Body of pancreas (tissue), 4 donors: ENCODE measurements at regions not wholly inside any gene's neighbourhood (a gene's known extent, or its start where the extent isn't known, plus 50 kb on each side); places are given as distances from the start of the nearest gene placed in this dataset.

Source experiments
- POLR2A ChIP-seq, 3 donors: fragments of 450-650 bp; IDR thresholded peaks; one replicate each; pipeline ENCODE4 v1.6.1; 2016; ENCODE audit warnings: antibody characterized with exemption in 3 of 3, mild to moderate bottlenecking in 2 of 3
- TF ChIP-seq, protein P1 (sequence below), 7 experiments: fragments of 450-650 bp in 4 of 7; fragments of 200-600 bp in 3 of 7; sonication (generic) in 3 of 7; IDR thresholded peaks; one replicate each; pipeline ENCODE4 v1.5.1; 2016 to 2019; ENCODE audit warnings: antibody characterized with exemption in 7 of 7

DNA sequence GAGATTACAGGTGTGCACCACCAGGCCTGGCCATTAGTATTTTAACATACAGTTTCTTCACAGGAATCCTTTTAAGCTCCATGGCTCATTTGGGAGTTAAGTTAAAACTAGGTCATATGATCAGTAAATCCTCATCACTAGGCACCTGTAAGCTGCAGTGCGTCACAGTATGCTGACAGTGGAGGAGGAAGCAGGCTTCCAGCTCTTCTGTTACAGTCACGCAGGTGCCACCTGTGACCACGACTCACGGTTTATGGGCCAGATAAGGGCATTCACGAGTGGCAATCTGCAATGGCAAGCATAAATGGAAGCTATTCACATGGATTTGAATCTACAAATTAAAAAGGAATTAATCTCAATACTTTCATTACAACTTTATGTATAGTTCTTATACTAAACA, 129.4 kb upstream of the BCOR start:
- TF ChIP-seq, protein P1, sequence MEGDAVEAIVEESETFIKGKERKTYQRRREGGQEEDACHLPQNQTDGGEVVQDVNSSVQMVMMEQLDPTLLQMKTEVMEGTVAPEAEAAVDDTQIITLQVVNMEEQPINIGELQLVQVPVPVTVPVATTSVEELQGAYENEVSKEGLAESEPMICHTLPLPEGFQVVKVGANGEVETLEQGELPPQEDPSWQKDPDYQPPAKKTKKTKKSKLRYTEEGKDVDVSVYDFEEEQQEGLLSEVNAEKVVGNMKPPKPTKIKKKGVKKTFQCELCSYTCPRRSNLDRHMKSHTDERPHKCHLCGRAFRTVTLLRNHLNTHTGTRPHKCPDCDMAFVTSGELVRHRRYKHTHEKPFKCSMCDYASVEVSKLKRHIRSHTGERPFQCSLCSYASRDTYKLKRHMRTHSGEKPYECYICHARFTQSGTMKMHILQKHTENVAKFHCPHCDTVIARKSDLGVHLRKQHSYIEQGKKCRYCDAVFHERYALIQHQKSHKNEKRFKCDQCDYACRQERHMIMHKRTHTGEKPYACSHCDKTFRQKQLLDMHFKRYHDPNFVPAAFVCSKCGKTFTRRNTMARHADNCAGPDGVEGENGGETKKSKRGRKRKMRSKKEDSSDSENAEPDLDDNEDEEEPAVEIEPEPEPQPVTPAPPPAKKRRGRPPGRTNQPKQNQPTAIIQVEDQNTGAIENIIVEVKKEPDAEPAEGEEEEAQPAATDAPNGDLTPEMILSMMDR (IDR thresholded peaks at IDR 0.05) = no peak
- no peak for TF ChIP-seq POLR2A (IDR thresholded peaks at IDR 0.05)
